B cell (primary cell): ENCODE measurements at regions not wholly inside any gene's neighbourhood (a gene's known extent, or its start where the extent isn't known, plus 50 kb on each side); places are given as distances from the start of the nearest gene placed in this dataset.

Experiments used
- EZH2 ChIP-seq: IDR thresholded peaks from 2 replicates; pipeline ENCODE4 v1.6.1; 2012; ENCODE audit warnings: borderline replicate concordance, low read depth, mild to moderate bottlenecking, moderate library complexity, low read length; ENCODE audit not compliant: insufficient read depth, poor library complexity, severe bottlenecking
- TF ChIP-seq, protein P1 (sequence below): fragments of 200-600 bp; IDR thresholded peaks from one replicate; pipeline ENCODE4 v1.8.0; 2022; ENCODE audit warnings: antibody characterized with exemption, mild to moderate bottlenecking

DNA sequence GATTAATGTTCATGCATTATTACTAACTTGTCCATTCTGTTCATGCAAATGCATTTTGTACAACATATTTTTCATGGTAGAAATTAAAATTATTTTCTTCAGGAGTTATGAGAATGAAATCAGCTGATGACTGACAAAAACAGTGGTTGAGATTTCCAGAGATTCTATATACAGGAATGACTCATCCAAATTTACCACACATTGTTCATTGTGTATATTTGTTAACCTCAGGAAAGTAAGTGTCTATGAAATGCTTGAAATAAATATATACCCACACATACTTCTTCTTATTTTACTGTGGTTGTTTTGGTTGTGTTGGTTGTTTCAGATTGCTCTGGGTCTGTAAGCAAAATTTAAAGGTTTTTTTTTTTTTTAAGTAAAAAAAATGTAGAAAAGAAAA is 108.1 kb upstream of the SP8 start:
- TF ChIP-seq, protein P1, sequence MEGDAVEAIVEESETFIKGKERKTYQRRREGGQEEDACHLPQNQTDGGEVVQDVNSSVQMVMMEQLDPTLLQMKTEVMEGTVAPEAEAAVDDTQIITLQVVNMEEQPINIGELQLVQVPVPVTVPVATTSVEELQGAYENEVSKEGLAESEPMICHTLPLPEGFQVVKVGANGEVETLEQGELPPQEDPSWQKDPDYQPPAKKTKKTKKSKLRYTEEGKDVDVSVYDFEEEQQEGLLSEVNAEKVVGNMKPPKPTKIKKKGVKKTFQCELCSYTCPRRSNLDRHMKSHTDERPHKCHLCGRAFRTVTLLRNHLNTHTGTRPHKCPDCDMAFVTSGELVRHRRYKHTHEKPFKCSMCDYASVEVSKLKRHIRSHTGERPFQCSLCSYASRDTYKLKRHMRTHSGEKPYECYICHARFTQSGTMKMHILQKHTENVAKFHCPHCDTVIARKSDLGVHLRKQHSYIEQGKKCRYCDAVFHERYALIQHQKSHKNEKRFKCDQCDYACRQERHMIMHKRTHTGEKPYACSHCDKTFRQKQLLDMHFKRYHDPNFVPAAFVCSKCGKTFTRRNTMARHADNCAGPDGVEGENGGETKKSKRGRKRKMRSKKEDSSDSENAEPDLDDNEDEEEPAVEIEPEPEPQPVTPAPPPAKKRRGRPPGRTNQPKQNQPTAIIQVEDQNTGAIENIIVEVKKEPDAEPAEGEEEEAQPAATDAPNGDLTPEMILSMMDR, result no peak
- TF ChIP-seq EZH2, result no peak
